Calu3 (cell line): ENCODE measurements at regions not wholly inside any gene's neighbourhood (a gene's known extent, or its start where the extent isn't known, plus 50 kb on each side); places are given as distances from the start of the nearest gene placed in this dataset.

ENCODE experiments used
- BruUV-seq: library from RNA; stranded (reverse); fragments of 400-500 nt; replicated peaks from 2 replicates; lab custom pipeline; 2021; lab: Mats Ljungman, UMichigan
- CTCF ChIA-PET: fragments of 300-600 bp; sonication (Branson Sonifier 250); formaldehyde crosslinking; loops from one replicate; lab custom pipeline; 2022; ENCODE audit warnings: antibody characterized with exemption; lab: Charles Lee
- DNase-seq: peaks from one replicate; pipeline ENCODE4 v3.0.0; 2022
- H3K27ac Mint-ChIP-seq: one replicate; pipeline ENCODE4 v1.8.0; 2022; ENCODE audit warnings: mixed read lengths; ENCODE audit not compliant: unreplicated experiment
- H3K27me3 Mint-ChIP-seq: one replicate; pipeline ENCODE4 v1.8.0; 2022; ENCODE audit warnings: mixed read lengths; ENCODE audit not compliant: unreplicated experiment
- H3K36me3 Mint-ChIP-seq: one replicate; pipeline ENCODE4 v1.8.0; 2022; ENCODE audit warnings: mild to moderate bottlenecking, moderate library complexity, mixed read lengths; ENCODE audit not compliant: insufficient read depth, unreplicated experiment
- H3K4me1 Mint-ChIP-seq: one replicate; pipeline ENCODE4 v1.8.0; 2022; ENCODE audit warnings: mild to moderate bottlenecking, low read depth, mixed read lengths; ENCODE audit not compliant: unreplicated experiment
- H3K4me3 Mint-ChIP-seq: one replicate; pipeline ENCODE4 v1.8.0; 2022; ENCODE audit warnings: mild to moderate bottlenecking, low read depth, moderate library complexity, mixed read lengths; ENCODE audit not compliant: unreplicated experiment
- H3K9me3 Mint-ChIP-seq: one replicate; pipeline ENCODE4 v1.8.0; 2022; ENCODE audit warnings: low read depth, mixed read lengths; ENCODE audit not compliant: unreplicated experiment
- intact Hi-C: fragments of 100-400 bp; cut with micrococcal nuclease; formaldehyde crosslinking; loops from one replicate; pipeline ENCODE4 v1.10.0; 2022; ENCODE audit not compliant: unreplicated experiment
- TF ChIP-seq, protein P1 (sequence below): fragments of 200-600 bp; IDR thresholded peaks from one replicate; pipeline ENCODE4 v1.8.0; 2022; ENCODE audit warnings: antibody characterized with exemption; ENCODE audit not compliant: unreplicated experiment

DNA sequence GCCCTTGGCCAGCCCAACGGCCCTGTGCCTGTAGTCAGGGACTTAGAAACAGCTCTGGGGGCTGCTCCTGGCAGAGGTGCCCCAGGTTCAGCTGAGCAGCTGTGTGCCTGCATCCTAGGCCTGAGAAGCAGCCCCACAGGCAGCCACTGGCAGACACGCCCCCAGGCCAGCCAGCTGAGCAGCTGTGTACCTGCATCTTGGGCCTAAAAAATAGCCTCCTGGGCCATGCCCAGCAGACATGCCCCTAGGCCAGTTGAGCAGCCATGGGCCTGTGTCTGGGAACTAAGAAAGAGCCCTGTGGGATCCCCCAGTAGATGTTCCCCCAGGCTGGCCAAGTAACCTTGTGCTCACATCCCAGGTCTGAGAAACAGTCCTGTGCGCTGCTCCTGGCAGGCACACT lies 64.0 kb downstream of the TBR1 start:
- Mint-ChIP-seq H3K4me3 (no peak overlapping the region), H3K9me3 (peaks cover 11% of the 10 kb centered on the region), H3K27ac (no peak overlapping the region), H3K36me3 (no peaks in the 10 kb centered on the region), H3K4me1 (no peaks in the 10 kb centered on the region), H3K27me3 (no peaks in the 10 kb centered on the region)
- intact Hi-C loops = no loop called here
- TF ChIP-seq, protein P1, sequence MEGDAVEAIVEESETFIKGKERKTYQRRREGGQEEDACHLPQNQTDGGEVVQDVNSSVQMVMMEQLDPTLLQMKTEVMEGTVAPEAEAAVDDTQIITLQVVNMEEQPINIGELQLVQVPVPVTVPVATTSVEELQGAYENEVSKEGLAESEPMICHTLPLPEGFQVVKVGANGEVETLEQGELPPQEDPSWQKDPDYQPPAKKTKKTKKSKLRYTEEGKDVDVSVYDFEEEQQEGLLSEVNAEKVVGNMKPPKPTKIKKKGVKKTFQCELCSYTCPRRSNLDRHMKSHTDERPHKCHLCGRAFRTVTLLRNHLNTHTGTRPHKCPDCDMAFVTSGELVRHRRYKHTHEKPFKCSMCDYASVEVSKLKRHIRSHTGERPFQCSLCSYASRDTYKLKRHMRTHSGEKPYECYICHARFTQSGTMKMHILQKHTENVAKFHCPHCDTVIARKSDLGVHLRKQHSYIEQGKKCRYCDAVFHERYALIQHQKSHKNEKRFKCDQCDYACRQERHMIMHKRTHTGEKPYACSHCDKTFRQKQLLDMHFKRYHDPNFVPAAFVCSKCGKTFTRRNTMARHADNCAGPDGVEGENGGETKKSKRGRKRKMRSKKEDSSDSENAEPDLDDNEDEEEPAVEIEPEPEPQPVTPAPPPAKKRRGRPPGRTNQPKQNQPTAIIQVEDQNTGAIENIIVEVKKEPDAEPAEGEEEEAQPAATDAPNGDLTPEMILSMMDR = no peak
- BruUV-seq = no TSS peak
- no peak for DNase-seq
- CTCF ChIA-PET = no interaction called here

DNA sequence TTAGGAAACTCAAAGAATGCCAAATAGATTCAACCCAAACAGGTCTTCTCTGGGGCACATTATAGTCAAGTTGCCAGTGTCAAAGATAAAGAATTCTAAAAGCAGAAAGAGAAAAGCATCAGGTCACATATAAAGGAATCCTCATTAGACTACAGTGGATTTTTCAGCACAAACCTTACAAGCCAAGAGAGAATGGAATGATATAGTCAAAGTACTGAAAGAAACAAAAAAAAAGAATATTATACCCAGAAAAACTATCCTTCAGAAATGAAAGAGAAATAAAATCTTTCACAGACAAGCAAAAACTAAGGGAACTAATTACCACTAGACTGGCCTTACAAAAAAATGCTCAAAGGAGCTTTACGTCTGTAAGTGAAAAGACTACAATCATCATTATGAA lies 65.5 kb downstream of the TBR1 start:
- TF ChIP-seq, protein P1 = no peak
- intact Hi-C loops = no loop called here
- CTCF ChIA-PET = no interaction called here

DNA sequence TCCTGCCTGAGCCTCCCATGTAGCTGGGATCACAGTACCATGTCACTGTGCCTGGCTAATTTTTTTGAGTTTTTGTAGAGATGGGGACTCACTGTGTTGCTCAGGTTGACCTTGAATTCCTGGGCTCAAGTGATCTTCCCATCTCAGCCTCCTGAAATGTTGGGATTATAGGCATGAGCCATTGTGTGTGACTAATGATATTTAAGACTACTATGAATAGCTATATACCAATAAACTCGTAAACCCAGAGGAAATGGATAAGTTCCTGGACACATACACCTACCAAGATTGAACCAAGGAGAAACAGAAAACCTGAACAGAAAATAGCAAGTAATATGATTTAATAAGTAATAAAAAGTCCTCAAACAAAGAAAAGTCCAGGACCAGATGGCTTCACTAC lies 68.0 kb downstream of the TBR1 start:
- Mint-ChIP-seq H3K9me3 (peaks cover 10% of the 10 kb centered on the region), H3K4me1 (no peaks in the 10 kb centered on the region), H3K27me3 (peaks cover 19% of the 10 kb centered on the region), H3K36me3 (no peaks in the 10 kb centered on the region), H3K27ac (no peak overlapping the region), H3K4me3 (no peak overlapping the region)
- intact Hi-C loops = no loop called here
- BruUV-seq = no TSS peak
- CTCF ChIA-PET = no interaction called here
- no peak for DNase-seq
- TF ChIP-seq, protein P1 = no peak

More for the DNA sequence above, 65.5 kb downstream of the TBR1 start:
- H3K27ac Mint-ChIP-seq = no peak overlapping the region
- BruUV-seq = no TSS peak
- H3K4me3 Mint-ChIP-seq = no peak overlapping the region
- no peaks in the 10 kb centered on the region for H3K4me1 Mint-ChIP-seq
- no peaks in the 10 kb centered on the region for H3K27me3 Mint-ChIP-seq
- no peak for DNase-seq
- H3K9me3 Mint-ChIP-seq = peaks cover 11% of the 10 kb centered on the region
- H3K36me3 Mint-ChIP-seq = no peaks in the 10 kb centered on the region

DNA sequence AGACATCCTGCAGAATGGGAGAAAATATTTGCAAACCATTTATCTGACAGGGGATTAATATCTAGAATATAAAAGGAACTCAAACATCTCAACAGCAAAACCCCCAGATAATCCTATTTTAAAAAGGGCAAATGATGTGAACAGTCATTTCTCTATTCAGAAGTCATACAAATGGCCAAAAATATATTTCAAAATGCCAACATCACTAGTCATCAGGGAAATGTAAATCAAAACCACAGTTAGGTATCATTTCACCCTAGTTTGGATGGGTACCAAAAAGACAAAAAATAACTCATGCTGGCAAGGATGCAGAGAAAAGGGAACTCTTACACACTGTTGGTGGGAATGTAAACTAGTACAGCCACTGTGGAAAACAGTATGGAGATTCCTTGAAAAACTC lies 70.0 kb downstream of the TBR1 start:
- CTCF ChIA-PET = no interaction called here
- Mint-ChIP-seq H3K36me3 (no peaks in the 10 kb centered on the region), H3K9me3 (peaks cover 5% of the 10 kb centered on the region)

More for the DNA sequence above, 70.0 kb downstream of the TBR1 start:
- Mint-ChIP-seq H3K4me1 (no peaks in the 10 kb centered on the region), H3K27ac (no peak overlapping the region), H3K27me3 (peaks cover 24% of the 10 kb centered on the region), H3K4me3 (no peak overlapping the region)
- no peak for DNase-seq
- intact Hi-C loops = no loop called here
- TF ChIP-seq, protein P1 = no peak
- no TSS peak for BruUV-seq
